T-helper 17 cell (primary cell): ENCODE measurements at regions not wholly inside any gene's neighbourhood (a gene's known extent, or its start where the extent isn't known, plus 50 kb on each side); places are given as distances from the start of the nearest gene placed in this dataset.

ENCODE experiments used
- ATAC-seq: fragments of 150-1000 bp; cut with Tn5 transposase; 2 replicates; pipeline ENCODE4 v1.10.0; 2021; ENCODE audit warnings: mild to moderate bottlenecking, moderate library complexity
- DNase-seq, 3 donors: peaks; one replicate each; pipeline versions ENCODE4 v3.0.0 to v3.0.0-alpha.2; 2020 to 2021
- H3K9me3 ChIP-seq: one replicate; pipeline ENCODE4 v1.7.0; 2013; ENCODE audit warnings: low read length, mild to moderate bottlenecking; ENCODE audit not compliant: control insufficient read depth, poor library complexity, severe bottlenecking
- H3K27ac Mint-ChIP-seq: one replicate; pipeline ENCODE4 v1.8.0; 2022; ENCODE audit warnings: mild to moderate bottlenecking, moderate library complexity, mixed read lengths
- H3K27me3 Mint-ChIP-seq: one replicate; pipeline ENCODE4 v1.8.0; 2022; ENCODE audit warnings: mixed read lengths
- H3K36me3 Mint-ChIP-seq: one replicate; pipeline ENCODE4 v1.8.0; 2022; ENCODE audit warnings: low read depth, mixed read lengths
- H3K4me1 Mint-ChIP-seq: one replicate; pipeline ENCODE4 v1.8.0; 2022; ENCODE audit warnings: mild to moderate bottlenecking, mixed read lengths
- H3K4me3 Mint-ChIP-seq: one replicate; pipeline ENCODE4 v1.8.0; 2022; ENCODE audit warnings: mild to moderate bottlenecking, moderate library complexity, mixed read lengths

DNA sequence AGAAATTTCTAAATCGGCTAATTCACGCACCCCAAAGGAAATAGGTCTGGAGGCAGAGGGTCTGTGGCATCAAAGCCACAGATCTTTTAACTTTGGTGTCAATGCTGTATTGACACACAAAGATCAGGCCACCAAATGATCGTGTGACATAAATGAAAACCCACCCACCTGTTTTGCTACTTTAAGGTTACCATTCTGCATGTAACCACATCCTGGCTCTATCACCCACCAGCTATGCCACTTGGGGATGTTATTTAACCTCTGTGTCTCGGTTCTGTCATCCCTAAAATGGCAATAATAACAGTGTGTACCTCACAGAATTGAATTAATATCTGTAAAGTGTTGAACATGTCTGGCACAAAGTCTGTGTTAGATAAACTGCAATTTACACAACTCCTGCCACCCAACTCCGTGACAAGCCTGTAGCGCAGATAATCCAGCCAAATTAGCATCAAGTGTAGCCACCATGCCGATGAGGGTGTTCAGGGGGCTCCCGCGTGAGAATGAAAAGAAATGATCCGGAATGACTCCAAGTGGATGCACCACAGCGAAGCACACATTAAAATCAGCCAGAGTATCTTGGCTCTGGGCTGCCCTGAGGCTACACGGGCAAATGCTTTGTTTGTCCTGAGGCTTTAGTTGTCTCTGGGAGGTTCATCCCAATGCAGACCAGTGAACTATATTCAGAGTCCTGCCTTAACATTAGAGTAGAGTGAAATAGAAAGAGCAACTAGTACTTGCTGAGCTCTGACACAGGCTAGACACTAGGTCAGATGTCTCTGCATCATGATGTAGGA is 158.4 kb upstream of the NEBL start:
- no peaks in the 10 kb centered on the region for H3K27me3 Mint-ChIP-seq
- no peaks in the 10 kb centered on the region for H3K9me3 ChIP-seq
- H3K36me3 Mint-ChIP-seq = no peaks in the 10 kb centered on the region
- H3K27ac Mint-ChIP-seq = no peak overlapping the region
- no peak for DNase-seq
- no peaks in the 10 kb centered on the region for H3K4me1 Mint-ChIP-seq
- H3K4me3 Mint-ChIP-seq = no peak overlapping the region
- no peak for ATAC-seq

DNA sequence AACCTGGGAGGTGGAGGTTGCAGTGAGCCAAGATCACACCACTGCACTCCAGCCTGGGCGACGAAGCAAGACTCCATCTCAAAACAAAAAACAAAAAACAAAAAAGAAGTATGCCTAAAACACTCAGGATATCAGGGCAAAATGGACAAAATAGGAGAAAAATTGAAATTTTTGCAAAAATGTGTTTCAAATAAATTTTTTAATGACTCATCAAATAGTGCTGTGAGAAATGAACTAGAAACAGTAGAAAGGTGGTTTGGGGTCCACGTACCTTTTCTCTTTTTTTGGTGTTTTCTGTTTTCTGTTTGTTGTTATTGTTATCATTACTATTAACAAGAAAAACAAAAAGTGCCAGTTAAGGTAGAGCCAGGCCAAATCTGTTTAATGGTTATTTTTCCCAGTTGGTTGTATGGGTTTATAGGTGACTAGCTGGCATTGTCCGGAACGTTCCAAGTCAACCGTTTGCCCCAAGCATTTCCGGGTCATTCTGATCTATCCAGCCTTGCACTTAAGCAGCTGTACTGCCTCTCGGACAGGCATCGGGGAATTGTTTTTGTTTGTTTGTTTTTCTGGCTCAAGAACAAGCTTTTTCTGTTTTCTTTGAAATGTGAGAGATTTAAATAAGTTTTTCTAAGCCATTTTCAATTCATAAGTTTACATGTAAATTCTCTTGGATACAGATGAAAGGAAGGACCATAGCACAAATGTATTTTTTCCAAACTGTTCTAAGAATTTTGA is 157.0 kb upstream of the NEBL start:
- Mint-ChIP-seq H3K4me3 (no peak overlapping the region), H3K4me1 (no peaks in the 10 kb centered on the region), H3K27ac (no peak overlapping the region), H3K36me3 (no peaks in the 10 kb centered on the region), H3K27me3 (no peaks in the 10 kb centered on the region)
- no peaks in the 10 kb centered on the region for H3K9me3 ChIP-seq
- ATAC-seq = no peak
- no peak for DNase-seq

DNA sequence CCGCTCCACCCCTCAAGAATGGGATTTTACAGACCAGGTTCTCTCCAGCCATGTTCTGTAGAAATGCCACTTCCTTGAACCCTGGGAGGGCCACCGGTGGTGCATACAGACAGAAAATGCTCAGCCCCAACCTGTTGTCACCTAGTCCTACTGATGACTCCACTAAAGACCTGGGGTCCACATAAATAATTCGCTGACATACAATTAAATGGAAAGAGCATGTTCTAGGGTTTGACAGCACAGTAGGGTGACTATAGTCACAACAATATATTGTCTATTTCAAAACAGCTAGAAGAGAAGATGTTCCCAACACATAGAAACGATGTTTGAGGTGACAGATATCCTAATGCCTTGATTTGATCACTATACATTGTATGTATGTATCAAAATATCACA is 155.6 kb upstream of the NEBL start:
- DNase-seq = no peak
- no peak overlapping the region for H3K4me3 Mint-ChIP-seq
- ATAC-seq = no peak
- no peaks in the 10 kb centered on the region for H3K27me3 Mint-ChIP-seq
- no peaks in the 10 kb centered on the region for H3K36me3 Mint-ChIP-seq
- H3K9me3 ChIP-seq = no peaks in the 10 kb centered on the region
- no peaks in the 10 kb centered on the region for H3K4me1 Mint-ChIP-seq
- no peak overlapping the region for H3K27ac Mint-ChIP-seq

DNA sequence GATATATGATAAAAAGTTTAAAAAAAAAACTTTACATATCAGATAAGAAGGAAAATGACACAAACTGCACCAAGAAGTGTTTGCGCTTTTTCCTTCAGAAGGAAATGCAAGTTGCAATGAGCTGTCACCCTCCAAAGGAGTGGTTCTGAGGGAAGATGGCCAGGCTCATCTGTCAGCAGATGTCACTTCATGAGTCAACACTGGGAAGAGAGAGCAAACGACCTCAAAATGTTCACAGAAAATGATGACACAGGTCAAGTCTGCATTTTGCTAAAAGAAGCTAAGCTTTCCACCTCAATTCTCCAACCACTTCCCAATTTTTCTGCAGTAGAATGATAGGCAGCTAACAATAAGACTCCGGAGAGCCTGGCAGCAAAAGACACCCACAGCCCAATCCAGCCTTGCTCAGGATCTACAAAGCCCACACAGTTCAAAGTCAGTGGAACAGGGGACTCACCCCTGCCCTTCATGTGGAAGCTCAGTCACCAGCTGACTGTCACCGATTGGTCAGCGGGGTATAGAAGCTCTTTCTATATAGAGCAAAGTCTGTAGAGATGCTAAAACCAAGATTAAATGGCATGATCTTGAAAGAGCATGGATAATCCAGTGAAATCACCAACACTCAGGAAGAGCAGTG is 155.1 kb upstream of the NEBL start:
- ATAC-seq = no peak
- H3K9me3 ChIP-seq = no peaks in the 10 kb centered on the region
- Mint-ChIP-seq H3K27me3 (no peaks in the 10 kb centered on the region), H3K4me3 (no peak overlapping the region), H3K36me3 (no peaks in the 10 kb centered on the region), H3K27ac (no peak overlapping the region), H3K4me1 (no peaks in the 10 kb centered on the region)
- DNase-seq = no peak

DNA sequence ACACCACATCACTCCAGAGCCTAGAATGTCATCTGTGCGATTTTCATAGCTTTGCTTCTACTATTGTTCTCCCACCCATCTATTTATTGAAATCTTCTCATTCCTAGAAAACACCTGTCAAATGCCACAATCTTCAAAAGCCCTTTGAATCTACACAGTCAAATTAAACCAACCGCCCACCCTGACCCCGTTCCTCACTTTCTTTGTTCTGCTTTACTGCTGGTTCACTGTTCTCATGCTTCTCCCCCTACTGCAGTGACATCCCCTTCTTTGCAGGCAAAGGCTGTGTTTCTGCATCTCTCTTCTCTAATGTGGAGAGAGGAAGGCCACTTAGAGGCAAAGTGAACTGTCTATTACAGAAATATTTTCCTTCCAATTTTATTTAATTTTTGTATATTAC is 152.4 kb upstream of the NEBL start:
- DNase-seq (no peak), ATAC-seq (no peak)
- Mint-ChIP-seq H3K27ac (no peak overlapping the region), H3K36me3 (no peaks in the 10 kb centered on the region), H3K27me3 (no peaks in the 10 kb centered on the region), H3K4me3 (no peak overlapping the region), H3K4me1 (no peaks in the 10 kb centered on the region)
- no peaks in the 10 kb centered on the region for H3K9me3 ChIP-seq

DNA sequence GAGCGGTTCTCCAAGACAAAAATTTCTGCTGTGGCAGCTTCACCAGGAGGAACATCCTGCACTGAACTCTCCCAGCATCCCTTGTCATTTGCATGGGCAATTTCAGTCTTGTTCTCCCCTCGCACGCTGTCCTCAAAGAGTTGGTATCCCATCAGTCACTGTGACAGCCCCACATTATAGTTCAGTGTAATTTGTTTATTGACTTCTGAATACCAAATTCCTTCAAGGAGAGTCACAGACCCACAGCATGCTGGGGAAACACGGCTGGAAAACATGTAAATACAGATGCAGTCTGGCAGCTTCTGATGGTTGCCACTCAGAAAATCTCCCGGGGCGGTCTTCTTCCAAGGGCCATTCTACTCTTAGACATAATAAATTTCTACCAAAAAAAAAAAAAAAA is 151.0 kb upstream of the NEBL start:
- Mint-ChIP-seq H3K27me3 (no peaks in the 10 kb centered on the region), H3K4me3 (no peak overlapping the region), H3K36me3 (no peaks in the 10 kb centered on the region), H3K27ac (no peak overlapping the region), H3K4me1 (no peaks in the 10 kb centered on the region)
- no peaks in the 10 kb centered on the region for H3K9me3 ChIP-seq
- no peak for DNase-seq
- no peak for ATAC-seq

DNA sequence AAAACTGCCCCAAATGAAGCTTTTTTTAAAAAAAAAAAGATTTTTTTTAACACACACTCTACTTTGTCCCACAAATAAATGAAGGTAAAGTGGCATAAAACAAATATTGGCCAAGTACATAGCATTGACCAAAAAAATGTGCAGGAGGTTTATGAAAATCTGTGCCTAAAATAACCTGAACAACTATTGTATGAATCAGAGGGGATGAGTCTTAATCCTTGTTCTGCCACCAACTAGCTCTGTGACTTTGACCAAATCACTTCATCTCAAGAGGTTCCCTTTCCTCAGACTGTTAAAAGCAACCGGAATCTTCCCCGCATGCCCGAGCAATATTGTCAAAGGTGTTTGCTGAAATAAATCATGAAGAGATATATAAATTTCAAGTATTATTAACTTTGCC is 150.4 kb upstream of the NEBL start:
- ATAC-seq = no peak
- no peaks in the 10 kb centered on the region for H3K27me3 Mint-ChIP-seq
- no peak for DNase-seq
- H3K4me1 Mint-ChIP-seq = no peaks in the 10 kb centered on the region
- H3K27ac Mint-ChIP-seq = no peak overlapping the region
- no peaks in the 10 kb centered on the region for H3K9me3 ChIP-seq
- H3K4me3 Mint-ChIP-seq = no peak overlapping the region
- H3K36me3 Mint-ChIP-seq = no peaks in the 10 kb centered on the region

DNA sequence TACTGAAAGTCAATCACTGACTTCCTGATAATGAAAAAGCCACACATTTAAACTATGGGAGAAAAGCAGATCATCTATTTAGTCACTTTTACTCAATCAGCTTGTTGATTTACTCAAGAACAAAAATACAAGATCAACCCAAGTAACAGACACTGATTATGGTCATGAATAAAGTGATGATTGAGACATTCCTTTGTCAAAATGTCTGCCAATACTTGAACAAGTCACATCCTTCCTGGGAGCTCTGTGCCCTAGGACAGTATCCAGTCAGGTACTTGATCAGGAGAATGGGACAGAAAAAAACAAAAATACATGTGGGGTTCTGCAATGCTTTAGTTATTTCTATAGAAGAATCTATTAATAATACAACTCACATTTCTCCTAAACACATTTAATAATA is 150.0 kb upstream of the NEBL start:
- no peaks in the 10 kb centered on the region for H3K9me3 ChIP-seq
- Mint-ChIP-seq H3K4me3 (no peak overlapping the region), H3K4me1 (no peaks in the 10 kb centered on the region), H3K27ac (no peak overlapping the region), H3K27me3 (no peaks in the 10 kb centered on the region), H3K36me3 (no peaks in the 10 kb centered on the region)
- DNase-seq (no peak), ATAC-seq (no peak)

DNA sequence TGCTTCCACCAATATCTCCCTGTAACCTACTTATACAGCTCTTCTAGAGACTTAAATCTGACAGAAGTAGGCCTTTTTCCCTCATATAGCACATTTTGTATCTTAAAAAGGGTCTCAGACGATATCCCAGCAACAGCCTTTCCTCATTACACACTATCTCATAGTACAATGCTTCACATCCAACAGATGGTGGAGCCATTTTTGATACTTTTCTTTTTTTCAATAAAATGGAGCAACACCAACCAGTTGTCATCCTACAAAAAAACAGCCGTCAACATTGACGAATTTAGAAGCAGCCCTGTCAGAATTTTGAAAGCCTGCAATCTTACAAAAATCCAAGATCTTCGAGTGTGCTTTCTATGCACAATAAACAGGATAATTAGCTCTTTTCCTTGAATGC is 145.9 kb upstream of the NEBL start:
- DNase-seq = no peak
- H3K9me3 ChIP-seq = no peaks in the 10 kb centered on the region
- no peaks in the 10 kb centered on the region for H3K4me1 Mint-ChIP-seq
- H3K27ac Mint-ChIP-seq = no peak overlapping the region
- ATAC-seq = no peak
- no peaks in the 10 kb centered on the region for H3K36me3 Mint-ChIP-seq
- H3K4me3 Mint-ChIP-seq = no peak overlapping the region
- no peaks in the 10 kb centered on the region for H3K27me3 Mint-ChIP-seq

DNA sequence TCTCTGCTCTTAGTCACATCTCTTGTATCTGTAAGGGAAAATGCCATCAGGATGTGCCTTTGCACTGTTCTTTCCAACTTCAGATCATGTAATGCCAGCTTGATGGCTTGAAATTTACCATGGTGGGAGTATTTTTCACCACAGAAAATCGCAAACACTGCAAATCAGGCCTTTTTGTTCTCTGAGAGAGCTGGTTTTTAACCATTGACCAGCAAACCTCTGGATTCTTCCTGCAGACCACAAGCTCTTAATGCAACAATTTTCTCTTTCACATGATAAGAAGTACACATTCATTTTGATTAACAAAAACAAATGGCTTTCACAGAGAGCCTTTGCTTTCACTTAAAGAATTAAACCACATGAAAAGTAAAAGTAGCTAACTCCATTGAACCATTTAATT is 145.4 kb upstream of the NEBL start:
- no peaks in the 10 kb centered on the region for H3K4me1 Mint-ChIP-seq
- no peaks in the 10 kb centered on the region for H3K36me3 Mint-ChIP-seq
- no peak for ATAC-seq

DNA sequence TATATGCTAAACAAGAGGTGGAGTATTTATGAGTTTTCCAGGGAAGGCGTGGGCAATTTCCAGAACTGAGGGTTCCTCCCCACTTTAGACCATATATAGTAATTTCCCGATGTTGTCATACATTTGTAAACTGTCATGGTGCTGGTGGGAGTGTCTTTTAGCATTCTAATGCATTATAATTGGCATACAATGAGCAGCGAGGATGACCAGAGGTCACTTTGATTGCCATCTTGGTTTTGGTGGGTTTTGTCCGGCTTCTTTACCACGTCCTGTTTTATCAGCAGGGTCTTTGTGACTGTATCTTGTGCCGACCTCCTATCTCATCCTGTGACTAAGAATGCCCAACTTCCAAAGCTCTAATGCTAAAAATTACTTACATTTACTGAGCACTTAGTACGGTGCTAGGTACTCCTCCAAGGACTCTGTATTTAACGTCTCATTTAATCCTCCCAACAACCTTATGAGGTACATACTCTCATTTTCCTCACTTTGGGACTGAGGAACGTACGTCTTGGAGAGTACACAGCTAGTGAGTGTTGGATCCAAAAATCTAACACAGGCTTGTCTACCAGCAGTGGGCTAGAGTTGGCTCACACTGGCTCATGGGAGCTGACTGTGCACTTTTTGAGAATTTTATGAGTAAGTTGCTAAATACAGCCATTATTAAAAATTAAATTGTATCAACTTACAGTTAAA is 144.8 kb upstream of the NEBL start:
- no peaks in the 10 kb centered on the region for H3K27me3 Mint-ChIP-seq
- no peak for ATAC-seq

More for the DNA sequence above, 145.4 kb upstream of the NEBL start:
- Mint-ChIP-seq H3K4me3 (no peak overlapping the region), H3K27ac (no peak overlapping the region), H3K27me3 (no peaks in the 10 kb centered on the region)
- DNase-seq = no peak
- H3K9me3 ChIP-seq = no peaks in the 10 kb centered on the region

DNA sequence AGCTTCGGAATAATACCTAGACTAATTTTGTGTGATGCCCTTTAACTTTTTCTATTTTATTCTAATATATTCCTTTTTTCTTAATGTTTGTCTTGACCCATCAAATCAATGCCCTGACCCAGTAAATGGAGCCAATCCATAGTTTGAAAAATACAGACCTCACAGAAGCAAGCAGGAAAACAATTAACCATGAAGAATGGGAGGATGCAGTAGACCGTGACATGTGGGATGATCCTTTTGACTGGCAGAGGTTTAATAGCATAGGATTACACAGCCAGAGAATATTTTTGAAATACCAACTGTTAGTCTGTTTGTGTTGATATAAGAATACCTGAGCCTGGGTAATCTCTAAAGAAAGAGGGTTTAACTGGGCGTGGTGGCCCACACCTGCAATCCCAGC is 142.6 kb upstream of the NEBL start:
- no peak overlapping the region for H3K4me3 Mint-ChIP-seq
- peaks cover 4% of the 10 kb centered on the region for H3K27me3 Mint-ChIP-seq
- no peaks in the 10 kb centered on the region for H3K4me1 Mint-ChIP-seq
- ATAC-seq (no peak), DNase-seq (no peak)
- H3K9me3 ChIP-seq = no peaks in the 10 kb centered on the region
- H3K36me3 Mint-ChIP-seq = peaks cover 2% of the 10 kb centered on the region
- H3K27ac Mint-ChIP-seq = no peak overlapping the region

More for the DNA sequence above, 144.8 kb upstream of the NEBL start:
- Mint-ChIP-seq H3K4me3 (no peak overlapping the region), H3K27ac (no peak overlapping the region), H3K36me3 (no peaks in the 10 kb centered on the region), H3K4me1 (no peaks in the 10 kb centered on the region)
- DNase-seq = no peak
- H3K9me3 ChIP-seq = no peaks in the 10 kb centered on the region

DNA sequence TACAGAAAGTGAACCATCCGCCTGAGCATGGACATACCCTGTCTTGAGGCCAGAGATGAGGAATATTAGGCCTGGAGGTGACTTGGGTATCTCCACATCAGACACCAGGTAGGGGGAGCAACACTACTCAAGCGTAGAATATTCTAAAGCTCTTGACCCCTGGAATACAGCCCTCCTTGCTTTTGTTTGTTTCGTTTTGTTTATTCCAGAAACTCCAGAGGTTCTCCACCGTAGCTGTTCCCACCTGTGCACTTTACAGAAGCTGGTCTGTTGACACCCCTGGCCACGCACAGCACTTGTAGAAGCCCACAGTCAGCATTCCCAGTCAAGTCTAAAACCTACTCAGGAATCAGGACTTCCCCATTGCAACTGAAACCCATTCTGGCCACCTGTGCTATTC is 139.6 kb upstream of the NEBL start:
- no peak for ATAC-seq
- no peak overlapping the region for H3K4me3 Mint-ChIP-seq
- peaks cover 4% of the 10 kb centered on the region for H3K27me3 Mint-ChIP-seq
- DNase-seq = no peak
- peaks cover 2% of the 10 kb centered on the region for H3K36me3 Mint-ChIP-seq
- no peaks in the 10 kb centered on the region for H3K4me1 Mint-ChIP-seq
- no peak overlapping the region for H3K27ac Mint-ChIP-seq
- H3K9me3 ChIP-seq = no peaks in the 10 kb centered on the region
